ENCODE measurements at regions not wholly inside any gene's neighbourhood (a gene's known extent, or its start where the extent isn't known, plus 50 kb on each side); places are given as distances from the start of the nearest gene placed in this dataset.
"Not testable (repeated sequence)": the region's sequence is repeated elsewhere in the genome, so short reads cannot be mapped to it uniquely, and the experiment has no call there.

- peak in 1 of 3 donors; percentile 1 for DNase-seq (ENCODE audit: low read depth in 2 of 3, low spot score in 1 of 3)
Measured at GRCh38 chr12:19972325-19973288, 395.7 kb upstream of the PDE3A start.

GRCh38 chr12:19978193-19978592 is 390.1 kb upstream of the PDE3A start:
- DNase-seq (ENCODE audit: low read depth in 2 of 3, low spot score in 1 of 3) = no peak

- no peak for DNase-seq (ENCODE audit: low read depth in 2 of 3, low spot score in 1 of 3)
Measured at GRCh38 chr12:19979584-19979983, 388.8 kb upstream of the PDE3A start.

- no peak for DNase-seq (ENCODE audit: low read depth in 2 of 3, low spot score in 1 of 3)
Measured at GRCh38 chr12:19981944-19982343, 386.4 kb upstream of the PDE3A start.

GRCh38 chr12:19988001-19988400 is 380.3 kb upstream of the PDE3A start:
- DNase-seq (ENCODE audit: low read depth in 2 of 3, low spot score in 1 of 3) = no peak

- no peak for DNase-seq (ENCODE audit: low read depth in 2 of 3, low spot score in 1 of 3)
Measured at GRCh38 chr12:19988459-19988873, 379.9 kb upstream of the PDE3A start.

GRCh38 chr12:19988948-19989347 is 379.4 kb upstream of the PDE3A start:
- DNase-seq (ENCODE audit: low read depth in 2 of 3, low spot score in 1 of 3) = no peak

GRCh38 chr12:19991146-19991545 is 377.2 kb upstream of the PDE3A start:
- no peak for DNase-seq (ENCODE audit: low read depth in 2 of 3, low spot score in 1 of 3)

GRCh38 chr12:19992311-19992710 is 376.0 kb upstream of the PDE3A start:
- DNase-seq (ENCODE audit: low read depth in 2 of 3, low spot score in 1 of 3) = no peak

- DNase-seq (ENCODE audit: low read depth in 2 of 3, low spot score in 1 of 3) = no peak
Measured at GRCh38 chr12:19994968-19995367, 373.4 kb upstream of the PDE3A start.

- no peak for DNase-seq (ENCODE audit: low read depth in 2 of 3, low spot score in 1 of 3)
Measured at GRCh38 chr12:19997656-19998400, 370.5 kb upstream of the PDE3A start.

- DNase-seq (ENCODE audit: low read depth in 2 of 3, low spot score in 1 of 3) = no peak
Measured at GRCh38 chr12:19998411-19998810, 369.9 kb upstream of the PDE3A start.

- DNase-seq (ENCODE audit: low read depth in 2 of 3, low spot score in 1 of 3) = no peak
Measured at GRCh38 chr12:19998961-19999804, 369.2 kb upstream of the PDE3A start.

- no peak for DNase-seq (ENCODE audit: low read depth in 2 of 3, low spot score in 1 of 3)
Measured at GRCh38 chr12:19999805-20000138, 368.6 kb upstream of the PDE3A start.

- DNase-seq (ENCODE audit: low read depth in 2 of 3, low spot score in 1 of 3) = no peak
Measured at GRCh38 chr12:20000229-20000849, 368.0 kb upstream of the PDE3A start.

- no peak for DNase-seq (ENCODE audit: low read depth in 2 of 3, low spot score in 1 of 3)
Measured at GRCh38 chr12:20003252-20003651, 365.1 kb upstream of the PDE3A start.

GRCh38 chr12:20004952-20005351 is 363.4 kb upstream of the PDE3A start:
- DNase-seq (ENCODE audit: low read depth in 2 of 3, low spot score in 1 of 3) = no peak

- DNase-seq (ENCODE audit: low read depth in 2 of 3, low spot score in 1 of 3) = no peak
Measured at GRCh38 chr12:20006871-20007730, 361.2 kb upstream of the PDE3A start.

- DNase-seq (ENCODE audit: low read depth in 2 of 3, low spot score in 1 of 3) = not testable (repeated sequence)
Measured at GRCh38 chr12:20009965-20010364, 358.4 kb upstream of the PDE3A start.

- no peak for DNase-seq (ENCODE audit: low read depth in 2 of 3, low spot score in 1 of 3)
Measured at GRCh38 chr12:20011200-20011599, 357.1 kb upstream of the PDE3A start.

Measured in stimulated activated CD4-positive, alpha-beta T cell treated with anti-CD3 and anti-CD28 coated beads, Interleukin-12 subunit alpha, Interleukin-12 subunit beta, amount 100 ng/mL, for 48 hours (primary cell).